Lower leg skin (tissue), 3 donors: ENCODE measurements at regions not wholly inside any gene's neighbourhood (a gene's known extent, or its start where the extent isn't known, plus 50 kb on each side); places are given as distances from the start of the nearest gene placed in this dataset.

Source experiments
- POLR2A ChIP-seq, 2 donors: fragments of 450-650 bp; IDR thresholded peaks; one replicate each; pipeline ENCODE4 v1.6.1; 2016 to 2017; ENCODE audit warnings: antibody characterized with exemption in 2 of 2, mild to moderate bottlenecking in 1 of 2, moderate library complexity in 1 of 2
- TF ChIP-seq, protein P1 (sequence below), 3 donors: fragments of 450-650 bp; IDR thresholded peaks; one replicate each; pipeline ENCODE4 v1.5.1; 2016; ENCODE audit warnings: antibody characterized with exemption in 3 of 3, mild to moderate bottlenecking in 3 of 3, moderate library complexity in 2 of 3

DNA sequence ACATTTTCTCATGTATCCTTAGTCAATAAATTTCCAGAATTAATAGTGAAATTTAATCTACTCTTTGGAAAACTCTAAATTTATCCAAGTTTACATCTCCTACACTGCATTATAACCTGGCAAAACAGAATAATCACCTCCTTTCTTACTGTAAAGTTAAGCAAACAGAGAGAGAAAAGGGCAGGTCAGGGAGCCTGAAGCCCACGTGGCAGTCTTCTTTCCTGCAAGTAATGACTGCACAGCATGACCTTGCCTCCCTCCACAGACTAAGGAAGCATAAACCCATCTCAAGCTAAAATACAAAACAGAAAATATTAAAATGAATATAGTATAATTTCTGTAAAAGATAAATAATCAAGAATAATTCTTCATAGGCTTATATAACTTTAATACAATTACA, 1153.0 kb downstream of the C4orf33 start:
- TF ChIP-seq, protein P1, sequence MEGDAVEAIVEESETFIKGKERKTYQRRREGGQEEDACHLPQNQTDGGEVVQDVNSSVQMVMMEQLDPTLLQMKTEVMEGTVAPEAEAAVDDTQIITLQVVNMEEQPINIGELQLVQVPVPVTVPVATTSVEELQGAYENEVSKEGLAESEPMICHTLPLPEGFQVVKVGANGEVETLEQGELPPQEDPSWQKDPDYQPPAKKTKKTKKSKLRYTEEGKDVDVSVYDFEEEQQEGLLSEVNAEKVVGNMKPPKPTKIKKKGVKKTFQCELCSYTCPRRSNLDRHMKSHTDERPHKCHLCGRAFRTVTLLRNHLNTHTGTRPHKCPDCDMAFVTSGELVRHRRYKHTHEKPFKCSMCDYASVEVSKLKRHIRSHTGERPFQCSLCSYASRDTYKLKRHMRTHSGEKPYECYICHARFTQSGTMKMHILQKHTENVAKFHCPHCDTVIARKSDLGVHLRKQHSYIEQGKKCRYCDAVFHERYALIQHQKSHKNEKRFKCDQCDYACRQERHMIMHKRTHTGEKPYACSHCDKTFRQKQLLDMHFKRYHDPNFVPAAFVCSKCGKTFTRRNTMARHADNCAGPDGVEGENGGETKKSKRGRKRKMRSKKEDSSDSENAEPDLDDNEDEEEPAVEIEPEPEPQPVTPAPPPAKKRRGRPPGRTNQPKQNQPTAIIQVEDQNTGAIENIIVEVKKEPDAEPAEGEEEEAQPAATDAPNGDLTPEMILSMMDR (IDR thresholded peaks at IDR 0.05) = no peak
- no peak for TF ChIP-seq POLR2A (IDR thresholded peaks at IDR 0.05)
